GM04503 (cell line): ENCODE measurements at regions not wholly inside any gene's neighbourhood (a gene's known extent, or its start where the extent isn't known, plus 50 kb on each side); places are given as distances from the start of the nearest gene placed in this dataset.

Experiments
- DNase-seq: peaks from one replicate; pipeline ENCODE4 v3.0.0-alpha.2; 2012; ENCODE audit warnings: low read depth

- no peak for DNase-seq
Observed at GRCh38 chr15:79185199-79185598, 94.6 kb upstream of the RASGRF1 start.

GRCh38 chr15:79184465-79184892 is 93.9 kb upstream of the RASGRF1 start:
- DNase-seq: no peak

GRCh38 chr15:79180318-79180717 is 89.7 kb upstream of the RASGRF1 start:
- no peak for DNase-seq

GRCh38 chr15:79179597-79179996 is 89.0 kb upstream of the RASGRF1 start:
- DNase-seq: no peak

- DNase-seq: no peak
Observed at GRCh38 chr15:79179108-79179561, 88.6 kb upstream of the RASGRF1 start.

- DNase-seq: no peak
Observed at GRCh38 chr15:79178594-79178993, 88.0 kb upstream of the RASGRF1 start.

- no peak for DNase-seq
Observed at GRCh38 chr15:79176151-79176550, 85.6 kb upstream of the RASGRF1 start.

GRCh38 chr15:79172801-79173460 is 82.4 kb upstream of the RASGRF1 start:
- no peak for DNase-seq

- DNase-seq: no peak
Observed at GRCh38 chr15:79172032-79172481, 81.5 kb upstream of the RASGRF1 start.

GRCh38 chr15:79171320-79172031 is 80.9 kb upstream of the RASGRF1 start:
- DNase-seq: no peak

GRCh38 chr15:79170256-79170664 is 79.7 kb upstream of the RASGRF1 start:
- DNase-seq: no peak

- DNase-seq: no peak
Observed at GRCh38 chr15:79169526-79170133, 79.0 kb upstream of the RASGRF1 start.

GRCh38 chr15:79168922-79169456 is 78.4 kb upstream of the RASGRF1 start:
- no peak for DNase-seq

- no peak for DNase-seq
Observed at GRCh38 chr15:79167776-79168175, 77.2 kb upstream of the RASGRF1 start.

- DNase-seq: no peak
Observed at GRCh38 chr15:79166311-79166955, 75.9 kb upstream of the RASGRF1 start.

GRCh38 chr15:79164465-79164864 is 73.9 kb upstream of the RASGRF1 start:
- no peak for DNase-seq

- no peak for DNase-seq
Observed at GRCh38 chr15:79164043-79164442, 73.5 kb upstream of the RASGRF1 start.

- DNase-seq: no peak
Observed at GRCh38 chr15:79163395-79163794, 72.8 kb upstream of the RASGRF1 start.

- DNase-seq: no peak
Observed at GRCh38 chr15:79161837-79162508, 71.4 kb upstream of the RASGRF1 start.

GRCh38 chr15:79160211-79160610 is 69.6 kb upstream of the RASGRF1 start:
- DNase-seq: no peak
